Muscle of leg (tissue), 3 donors: ENCODE measurements at regions not wholly inside any gene's neighbourhood (a gene's known extent, or its start where the extent isn't known, plus 50 kb on each side); places are given as distances from the start of the nearest gene placed in this dataset.
"Not testable (repeated sequence)": the region's sequence is repeated elsewhere in the genome, so short reads cannot be mapped to it uniquely, and the experiment has no call there.

Experiments used
- DNase-seq: peaks from one replicate; pipeline ENCODE4 v3.0.0; 2013
- H3K27ac ChIP-seq: one replicate; pipeline ENCODE4 v1.5.1; 2013; ENCODE audit warnings: mild to moderate bottlenecking, low read length, control low read depth
- H3K27me3 ChIP-seq: one replicate; pipeline ENCODE4 v1.6.1; 2013; ENCODE audit warnings: low read length; ENCODE audit not compliant: control insufficient read depth, insufficient read depth
- H3K36me3 ChIP-seq: one replicate; pipeline ENCODE4 v1.6.1; 2013; ENCODE audit warnings: low read length; ENCODE audit not compliant: control insufficient read depth, insufficient read depth
- H3K4me1 ChIP-seq: one replicate; pipeline ENCODE4 v1.6.1; 2013; ENCODE audit warnings: low read length; ENCODE audit not compliant: control insufficient read depth, insufficient read depth
- H3K4me3 ChIP-seq: one replicate; pipeline ENCODE4 v1.5.1; 2013; ENCODE audit warnings: low read length, control low read depth
- H3K9me3 ChIP-seq: replicated peaks from 2 replicates; pipeline ENCODE4 v1.6.1; 2013; ENCODE audit warnings: low read depth, low read length; ENCODE audit not compliant: control insufficient read depth
- WGBS: methylation state at CpG from one replicate; pipeline ENCODE4 v1.1.5; 2013; ENCODE audit warnings: missing lambda C conversion rate; ENCODE audit not compliant: insufficient coverage; 5-methylcytosine and 5-hydroxymethylcytosine counted together

- 79% methylated on average over 4 of the region's 5 CpGs for WGBS
- H3K27me3 ChIP-seq, result no peaks in the 10 kb centered on the region
- no peaks in the 10 kb centered on the region for H3K36me3 ChIP-seq
- H3K27ac ChIP-seq, result no peak overlapping the region
- H3K9me3 ChIP-seq, result no peaks in the 10 kb centered on the region
- H3K4me3 ChIP-seq, result no peak overlapping the region
- no peak for DNase-seq
- H3K4me1 ChIP-seq, result no peaks in the 10 kb centered on the region
These were observed 85.4 kb upstream of the CRY1 start for GRCh38 chr12:107178776-107179175.

- Histone ChIP-seq H3K27me3 (no peaks in the 10 kb centered on the region), H3K9me3 (no peaks in the 10 kb centered on the region), H3K4me3 (no peak overlapping the region), H3K36me3 (no peaks in the 10 kb centered on the region), H3K4me1 (no peaks in the 10 kb centered on the region), H3K27ac (no peak overlapping the region)
- DNase-seq, result no peak
- WGBS, result 60% methylated on average over 1 of the region's 1 CpG
These were observed 86.5 kb upstream of the CRY1 start for GRCh38 chr12:107179871-107180270.

DNA sequence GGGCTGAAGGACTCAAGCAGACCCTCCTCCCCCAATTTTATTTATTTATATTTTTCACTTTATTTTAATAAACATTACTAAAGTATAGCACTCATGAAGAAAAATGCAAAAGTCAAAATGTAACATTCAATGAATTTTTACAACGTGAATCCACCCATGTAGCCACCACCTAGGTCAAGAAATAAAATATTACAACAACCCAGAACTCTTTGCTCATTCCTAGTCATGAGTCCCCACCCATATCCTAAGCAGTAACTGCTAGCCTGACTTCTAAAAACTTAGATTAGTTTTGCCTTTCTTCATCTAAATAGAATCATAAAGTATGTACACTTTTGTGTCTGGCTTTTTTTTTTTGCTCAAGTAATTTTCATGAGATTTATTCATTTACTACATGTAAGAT lies 86.9 kb upstream of the CRY1 start:
- Histone ChIP-seq H3K36me3 (no peaks in the 10 kb centered on the region), H3K27ac (no peak overlapping the region), H3K4me3 (no peak overlapping the region), H3K27me3 (no peaks in the 10 kb centered on the region), H3K4me1 (no peaks in the 10 kb centered on the region), H3K9me3 (no peaks in the 10 kb centered on the region)
- no peak for DNase-seq
- no CpG with 5 or more reads among the region's 1 CpG for WGBS

DNA sequence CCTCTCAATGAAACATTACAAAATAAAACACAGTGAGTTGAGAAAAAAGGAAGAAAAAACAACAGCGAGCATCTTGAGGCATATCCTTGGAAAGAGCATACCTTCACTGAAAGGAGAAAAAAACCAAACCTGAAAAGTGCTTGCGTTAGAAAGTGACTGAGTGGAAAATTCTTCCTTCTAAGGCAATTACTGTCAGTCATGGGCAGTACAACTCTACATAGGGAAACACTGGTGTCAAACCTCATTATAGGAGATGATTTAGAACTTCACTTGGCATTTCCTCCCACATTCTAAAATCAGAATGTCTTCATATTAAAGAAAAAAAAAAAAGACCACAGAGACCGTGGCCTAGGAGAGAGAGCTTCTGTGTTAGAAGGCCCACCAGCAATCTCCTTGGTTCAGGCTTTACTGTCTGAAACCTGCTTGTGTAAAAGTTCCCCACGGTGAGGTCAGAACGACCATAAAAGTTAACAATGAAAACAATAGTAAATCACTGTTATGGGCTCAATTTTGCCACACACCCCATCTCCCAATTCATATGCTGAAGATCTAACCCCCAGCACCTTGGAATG lies 91.1 kb upstream of the CRY1 start:
- H3K4me3 ChIP-seq, result no peak overlapping the region
- WGBS, result 21% methylated on average over 2 of the region's 5 CpGs
- H3K27me3 ChIP-seq, result no peaks in the 10 kb centered on the region
- H3K27ac ChIP-seq, result no peak overlapping the region
- no peak for DNase-seq
- no peaks in the 10 kb centered on the region for H3K9me3 ChIP-seq
- H3K4me1 ChIP-seq, result no peaks in the 10 kb centered on the region
- H3K36me3 ChIP-seq, result no peaks in the 10 kb centered on the region

DNA sequence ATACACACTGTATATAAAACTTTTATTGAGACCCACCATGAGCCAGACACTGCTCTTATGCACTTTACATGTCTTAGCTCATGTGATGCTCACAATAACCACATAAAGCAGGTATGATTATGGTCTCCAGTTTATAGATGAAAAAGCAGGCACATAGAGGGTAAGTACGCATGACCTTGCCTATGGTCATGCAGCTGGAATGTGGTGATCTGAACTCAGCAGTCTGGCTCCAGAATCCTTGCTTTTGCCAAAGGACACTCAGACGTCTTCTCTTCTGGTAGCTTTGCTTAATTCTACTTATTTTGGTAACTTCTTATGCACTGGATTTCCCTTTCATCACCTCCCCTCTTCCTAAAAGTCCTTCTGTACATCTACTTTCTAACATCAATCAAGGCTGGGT lies 103.3 kb upstream of the CRY1 start:
- Histone ChIP-seq H3K4me1 (no peaks in the 10 kb centered on the region), H3K36me3 (no peaks in the 10 kb centered on the region), H3K27ac (no peak overlapping the region), H3K9me3 (no peaks in the 10 kb centered on the region), H3K4me3 (no peak overlapping the region), H3K27me3 (no peaks in the 10 kb centered on the region)
- DNase-seq, result no peak
- 64% methylated on average over 2 of the region's 2 CpGs for WGBS

DNA sequence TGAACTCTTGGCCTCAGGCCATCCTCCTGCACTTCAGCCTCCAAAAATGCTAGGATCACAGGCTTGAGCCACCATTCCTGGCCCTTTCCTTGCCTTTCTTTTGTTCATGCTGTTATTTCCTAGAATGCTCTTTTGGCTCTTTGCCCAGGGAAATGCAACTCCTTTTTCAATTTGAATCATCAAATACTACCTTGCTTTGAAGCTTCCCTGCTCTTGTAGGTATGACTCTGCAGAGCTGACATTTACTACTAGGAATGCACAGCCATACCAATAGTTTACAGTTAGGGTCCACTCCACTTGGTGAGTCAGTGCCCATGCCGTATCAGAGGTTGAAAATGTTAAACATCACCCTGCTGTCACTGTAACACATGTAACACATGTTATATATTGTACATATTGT lies 107.0 kb upstream of the CRY1 start:
- H3K4me3 ChIP-seq, result no peak overlapping the region
- peak; percentile 4 for DNase-seq
- no CpG with 5 or more reads among the region's 1 CpG for WGBS
- H3K27me3 ChIP-seq, result no peaks in the 10 kb centered on the region
- no peaks in the 10 kb centered on the region for H3K9me3 ChIP-seq
- H3K36me3 ChIP-seq, result no peaks in the 10 kb centered on the region
- H3K4me1 ChIP-seq, result no peaks in the 10 kb centered on the region
- no peak overlapping the region for H3K27ac ChIP-seq

DNA sequence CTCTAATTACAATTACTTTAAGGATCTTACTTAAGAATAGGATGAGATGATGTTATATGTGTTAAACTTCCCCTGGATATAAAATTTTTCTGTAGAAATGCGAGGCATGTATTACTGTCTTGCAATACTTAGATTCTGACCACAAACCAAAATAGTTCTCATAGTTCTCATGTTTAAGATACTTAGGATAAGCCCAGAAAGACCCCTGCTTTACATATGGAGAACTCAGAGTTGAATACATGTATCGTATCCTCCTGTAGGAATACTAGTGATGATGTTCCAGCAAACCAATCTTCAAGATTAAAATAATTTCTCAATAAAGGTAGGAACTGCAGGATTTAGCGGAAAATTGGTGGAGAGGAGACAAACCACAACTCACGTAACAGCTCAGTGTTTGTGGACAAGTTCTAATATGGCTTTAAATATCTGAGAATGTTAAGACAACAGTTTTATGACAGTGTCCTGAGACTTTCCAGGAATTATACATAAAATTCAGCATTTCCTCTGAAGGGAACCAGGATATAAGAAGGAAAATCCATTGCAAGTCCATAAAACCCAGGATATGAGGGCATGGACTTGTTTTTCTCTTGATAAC lies 114.7 kb upstream of the CRY1 start:
- WGBS, result no CpG with 5 or more reads among the region's 4 CpGs
- no peak for DNase-seq

DNA sequence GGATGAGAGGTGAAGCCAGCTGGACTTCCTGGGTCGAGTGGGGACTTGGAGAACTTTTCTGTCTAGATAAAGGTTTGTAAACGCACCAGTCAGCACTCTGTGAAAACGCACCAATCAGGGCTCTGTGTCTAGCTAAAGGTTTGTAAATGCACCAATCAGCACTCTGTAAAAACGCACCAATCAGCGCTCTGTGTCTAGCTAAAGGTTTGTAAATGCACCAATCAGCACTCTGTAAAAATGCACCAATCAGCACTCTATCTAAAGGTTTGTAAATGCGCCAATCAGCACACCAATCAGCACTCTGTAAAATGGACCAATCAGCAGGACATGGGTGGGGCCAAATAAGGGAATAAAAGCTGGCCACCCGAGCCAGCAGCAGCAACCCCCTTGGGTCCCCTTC lies 116.4 kb upstream of the CRY1 start:
- 98% methylated on average over 5 of the region's 7 CpGs for WGBS
- not testable (repeated sequence) for H3K9me3 ChIP-seq, H3K27me3 ChIP-seq, H3K27ac ChIP-seq, H3K4me3 ChIP-seq, H3K36me3 ChIP-seq, H3K4me1 ChIP-seq, DNase-seq

More for the DNA sequence above, 114.7 kb upstream of the CRY1 start:
- no peaks in the 10 kb centered on the region for H3K27me3 ChIP-seq
- H3K9me3 ChIP-seq, result no peaks in the 10 kb centered on the region
- H3K4me1 ChIP-seq, result no peaks in the 10 kb centered on the region
- no peak overlapping the region for H3K27ac ChIP-seq
- no peak overlapping the region for H3K4me3 ChIP-seq
- H3K36me3 ChIP-seq, result no peaks in the 10 kb centered on the region

- DNase-seq, H3K9me3 ChIP-seq, H3K27ac ChIP-seq, H3K4me3 ChIP-seq, H3K4me1 ChIP-seq, H3K36me3 ChIP-seq, H3K27me3 ChIP-seq: not testable (repeated sequence)
- WGBS, result 49% methylated on average over 3 of the region's 3 CpGs
These were observed 121.0 kb upstream of the CRY1 start for GRCh38 chr12:107214373-107214773.

DNA sequence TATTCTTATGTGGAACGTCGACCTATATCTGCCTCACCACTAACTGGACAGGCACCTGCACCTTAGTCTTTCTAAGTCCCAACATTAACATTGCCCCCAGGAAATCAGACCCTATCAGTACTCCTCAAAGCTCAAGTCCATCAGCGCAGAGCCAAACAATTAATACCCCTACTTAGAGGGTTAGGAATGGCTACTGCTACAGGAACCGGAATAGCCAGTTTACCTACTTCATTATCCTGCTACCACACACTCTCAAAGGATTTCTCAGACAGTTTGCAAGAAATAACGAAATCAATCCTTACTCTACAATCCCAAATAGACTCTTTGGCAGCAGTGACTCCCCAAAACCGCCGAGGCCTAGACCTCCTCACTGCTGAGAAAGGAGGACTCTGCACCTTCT lies 123.1 kb upstream of the CRY1 start:
- H3K36me3 ChIP-seq, H3K27me3 ChIP-seq, H3K4me1 ChIP-seq, H3K27ac ChIP-seq, H3K4me3 ChIP-seq, DNase-seq, H3K9me3 ChIP-seq: not testable (repeated sequence)
- WGBS, result 95% methylated on average over 2 of the region's 7 CpGs

DNA sequence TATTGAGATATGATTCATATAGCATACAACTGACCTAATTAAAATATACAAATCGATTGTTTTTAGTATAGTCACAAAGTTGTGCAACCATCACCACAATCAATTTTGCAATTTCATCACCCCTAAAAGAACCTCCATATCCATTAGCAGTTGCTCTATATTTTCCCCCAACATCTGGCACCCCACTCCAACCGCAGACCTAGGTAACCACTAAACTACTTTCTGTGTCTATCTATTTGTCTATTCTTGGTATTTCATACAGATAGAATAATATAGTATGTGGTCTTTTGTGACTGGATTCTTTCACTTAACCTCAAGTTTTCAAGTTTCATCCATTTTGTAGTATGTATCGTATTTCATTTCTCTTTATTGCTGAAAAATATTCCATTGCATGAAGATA lies 126.0 kb upstream of the CRY1 start:
- Histone ChIP-seq H3K27me3 (peaks cover 2% of the 10 kb centered on the region), H3K27ac (no peak overlapping the region), H3K9me3 (no peaks in the 10 kb centered on the region), H3K4me1 (no peaks in the 10 kb centered on the region), H3K4me3 (no peak overlapping the region), H3K36me3 (no peaks in the 10 kb centered on the region)
- WGBS, result no CpG with 5 or more reads among the region's 3 CpGs
- DNase-seq, result no peak
